ENCODE measurements at regions not wholly inside any gene's neighbourhood (a gene's known extent, or its start where the extent isn't known, plus 50 kb on each side); places are given as distances from the start of the nearest gene placed in this dataset.

DNA sequence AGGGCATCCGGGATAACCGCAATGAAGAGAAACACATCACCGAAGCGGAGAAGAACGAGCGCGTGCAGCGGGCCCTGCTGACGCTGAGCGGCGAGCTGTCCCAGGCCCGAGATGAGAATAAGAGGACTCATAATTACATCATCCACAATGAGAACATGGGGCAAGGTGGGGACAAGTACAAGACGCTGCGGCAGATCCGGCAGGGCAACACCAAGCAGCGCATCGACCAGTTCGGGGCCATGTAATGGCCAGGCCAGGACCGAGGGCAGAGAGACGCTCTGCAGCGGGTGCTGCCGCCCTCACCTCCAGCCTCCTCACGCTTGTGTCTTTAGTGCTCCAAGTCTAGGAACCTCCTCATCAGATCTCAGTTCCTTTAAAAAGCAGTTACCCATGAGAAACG, 863.7 kb upstream of the ALCAM start:
- ATAC-seq = no peak
- DNase-seq = no peak

DNA sequence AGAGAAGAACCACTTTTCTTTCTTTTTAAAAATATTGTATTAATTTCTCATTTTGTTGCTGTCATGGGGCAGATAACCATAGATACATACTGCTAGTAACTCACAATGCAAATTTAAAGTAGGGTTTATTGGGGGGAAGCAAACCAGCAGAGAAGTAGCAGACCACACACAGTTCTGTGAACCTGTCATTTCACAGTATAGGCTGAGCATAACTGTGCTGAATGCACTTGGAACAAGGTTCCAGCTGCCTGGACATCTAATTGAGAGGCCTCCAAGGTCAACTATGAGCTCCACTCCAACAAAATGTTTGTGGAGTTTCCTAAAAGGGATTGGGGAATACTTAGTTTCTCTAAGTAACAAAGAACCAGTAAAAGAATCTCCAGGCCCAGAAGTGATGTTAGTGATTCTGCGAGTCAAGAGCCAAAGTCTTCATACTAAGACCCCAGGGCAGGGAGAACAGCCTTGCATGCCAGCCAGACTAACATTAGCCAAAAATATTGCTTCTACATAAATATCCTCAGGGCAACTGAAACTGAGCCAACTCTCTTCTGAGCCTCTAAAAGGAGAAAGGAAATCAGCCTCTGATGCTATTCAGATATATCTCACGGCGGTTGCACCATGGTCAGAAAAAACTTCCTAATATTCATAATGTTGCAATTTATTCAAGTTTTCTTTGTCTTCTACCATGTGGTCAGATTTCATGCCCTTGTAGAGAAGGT, 856.4 kb upstream of the ALCAM start:
- ATAC-seq (no peak), DNase-seq (no peak)

DNA sequence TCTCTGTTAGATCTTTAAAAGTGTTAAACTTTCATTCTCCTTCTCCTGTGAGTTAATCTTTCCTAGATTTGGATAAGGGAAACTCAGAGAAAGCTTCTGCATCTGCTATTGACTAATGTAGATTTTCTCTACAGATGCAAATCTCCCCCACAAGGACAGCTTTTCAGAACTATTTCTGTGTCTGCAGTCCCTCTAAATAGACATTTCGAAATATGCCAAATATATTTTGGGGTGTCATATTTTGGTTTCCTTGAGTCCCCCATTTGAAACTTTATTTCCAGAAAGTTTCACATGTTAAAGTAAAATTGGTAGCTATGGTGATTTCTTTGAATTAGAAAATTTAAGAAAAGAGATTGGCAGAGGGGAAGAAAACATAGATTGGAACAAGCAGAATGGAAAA, 852.3 kb upstream of the ALCAM start:
- DNase-seq (no peak), ATAC-seq (no peak)

GRCh38 chr3:104514776-104515175, 851.9 kb upstream of the ALCAM start:
- no peak for ATAC-seq
- DNase-seq = no peak

GRCh38 chr3:104519068-104519467, 847.6 kb upstream of the ALCAM start:
- ATAC-seq = no peak
- no peak for DNase-seq

DNA sequence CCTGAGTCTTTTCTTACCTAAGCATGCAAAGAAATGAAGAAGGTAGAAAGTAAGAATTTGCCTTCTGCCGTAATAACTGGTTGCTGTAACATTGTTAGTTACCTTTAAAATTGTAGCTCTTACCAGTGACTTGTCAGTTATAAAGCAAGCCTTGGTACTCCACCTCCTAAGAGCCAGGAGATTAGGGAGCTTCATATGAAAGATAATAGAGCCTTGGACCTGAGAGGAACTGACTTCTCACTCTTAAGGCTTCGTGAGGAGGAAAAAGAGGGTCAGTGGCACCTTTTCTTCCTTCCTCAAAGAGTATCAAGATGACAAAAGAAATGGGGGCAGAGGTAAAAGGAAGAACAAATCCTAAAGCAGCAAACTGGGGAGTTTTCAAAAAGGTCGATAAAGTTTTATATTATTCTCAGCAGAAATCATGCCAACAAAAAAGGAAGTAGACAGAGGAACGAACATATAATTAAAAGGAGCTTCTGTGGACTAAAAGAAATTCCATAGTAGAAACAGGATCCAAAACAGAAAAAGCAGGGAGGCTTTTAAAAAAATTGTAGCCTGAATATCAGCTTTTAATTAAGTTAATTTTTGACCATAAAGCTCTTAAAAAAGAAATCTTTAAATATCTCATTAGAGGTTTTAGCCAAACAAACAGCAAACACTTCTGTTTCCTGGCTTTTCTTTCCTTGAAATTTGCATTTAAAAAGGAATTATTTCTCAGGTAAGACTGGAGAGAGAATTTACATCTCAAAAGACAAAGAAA, 847.1 kb upstream of the ALCAM start:
- ATAC-seq (no peak), DNase-seq (no peak)

DNA sequence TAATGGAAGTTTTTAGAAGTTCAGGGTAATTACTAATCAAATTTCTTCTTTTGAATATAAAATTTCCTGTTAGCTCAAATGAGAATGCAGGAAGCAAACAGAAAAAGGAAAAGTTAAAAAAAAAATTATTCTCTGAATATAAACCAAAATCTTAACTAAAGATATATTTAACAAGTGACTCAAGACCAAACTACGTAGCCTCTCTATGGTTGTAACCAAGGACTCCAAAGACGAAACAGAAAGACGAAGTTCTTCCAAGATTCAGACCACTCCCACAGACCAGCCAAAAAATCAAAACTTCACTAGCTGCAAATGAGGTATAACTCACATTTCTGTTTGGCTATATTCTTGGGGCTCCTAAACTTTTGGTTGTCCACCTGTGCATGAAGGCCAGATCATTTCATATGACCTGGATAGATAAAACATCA, 846.5 kb upstream of the ALCAM start:
- ATAC-seq (no peak), DNase-seq (no peak)

DNA sequence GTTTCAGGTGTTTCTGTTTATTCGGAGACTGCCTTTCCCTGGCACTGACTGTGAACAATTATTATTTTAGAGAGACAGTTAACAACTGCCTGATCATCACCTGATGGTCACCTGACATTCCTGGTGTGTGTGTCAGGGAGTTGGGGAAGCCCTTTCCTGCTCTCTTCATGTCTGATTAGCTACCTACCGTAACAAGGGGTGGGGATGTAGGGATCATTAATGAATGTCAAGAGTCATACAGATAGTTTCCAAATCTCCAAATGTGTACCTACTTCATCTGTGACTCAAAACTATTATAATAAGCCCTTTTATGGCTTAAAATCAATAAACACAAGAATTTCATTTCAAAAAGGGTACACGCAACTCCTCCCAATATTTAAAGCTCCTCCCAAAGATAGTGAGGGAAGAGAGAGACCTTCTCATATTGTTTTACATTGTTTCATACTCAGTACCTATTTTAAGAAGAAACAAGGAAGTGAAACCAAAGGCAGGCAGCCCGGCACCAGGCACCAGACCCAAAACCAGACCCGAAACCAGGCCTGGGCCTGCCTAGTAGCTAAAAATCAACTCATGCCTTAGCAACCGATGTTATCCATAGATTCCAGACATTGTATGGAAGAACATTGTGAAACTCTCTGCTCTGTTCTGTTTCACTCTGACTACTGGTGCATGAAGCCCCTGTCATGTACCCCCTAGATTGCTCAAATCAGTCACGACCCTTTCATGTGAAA, 844.9 kb upstream of the ALCAM start:
- ATAC-seq = no peak
- no peak for DNase-seq

- DNase-seq (no peak), ATAC-seq (no peak)
Observed at GRCh38 chr3:104523136-104523535, 843.6 kb upstream of the ALCAM start.

GRCh38 chr3:104526901-104527401, 839.8 kb upstream of the ALCAM start:
- ATAC-seq = no peak

GRCh38 chr3:104530934-104531333, 835.8 kb upstream of the ALCAM start:
- DNase-seq = no peak
- ATAC-seq = peak; percentile 32

More at GRCh38 chr3:104526901-104527401, 839.8 kb upstream of the ALCAM start:
- no peak for DNase-seq

GRCh38 chr3:104536715-104537114, 830.0 kb upstream of the ALCAM start:
- DNase-seq (no peak), ATAC-seq (no peak)

DNA sequence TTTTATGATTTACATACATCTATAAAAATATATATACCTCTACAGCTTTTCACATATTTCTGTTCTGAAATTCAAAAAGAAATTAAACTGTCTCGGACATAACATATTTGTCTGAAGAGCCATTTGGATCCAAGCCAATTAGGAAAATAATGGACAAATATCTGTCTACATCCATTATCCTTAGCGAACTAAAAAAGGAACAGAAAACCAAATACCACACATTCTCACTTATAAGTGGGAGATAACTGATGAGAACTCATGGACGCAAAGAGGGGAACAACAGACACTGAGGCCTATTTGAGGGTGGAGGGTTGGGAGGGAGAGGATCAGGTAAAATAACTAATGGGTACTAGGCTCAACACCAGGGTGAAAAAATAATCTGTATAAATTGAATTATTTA, 829.4 kb upstream of the ALCAM start:
- ATAC-seq (no peak), DNase-seq (no peak)

DNA sequence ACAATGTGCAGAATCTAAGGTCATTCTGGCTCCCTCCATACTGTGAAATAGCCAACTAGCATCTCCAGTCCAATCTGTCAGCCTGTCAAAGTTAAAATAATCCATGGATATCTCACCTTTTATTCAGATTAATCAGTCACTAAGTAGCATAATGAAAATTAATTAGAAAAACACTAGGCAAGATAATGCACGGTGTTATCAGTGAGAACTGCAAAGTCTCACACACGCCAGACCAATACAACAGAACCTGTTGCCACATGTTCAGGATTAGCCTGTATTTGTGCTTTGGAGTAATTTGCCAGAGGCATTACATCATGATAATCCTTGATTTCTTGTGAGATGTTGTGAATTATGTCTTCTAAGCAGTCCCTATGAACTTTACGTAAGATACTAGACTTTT, 820.4 kb upstream of the ALCAM start:
- ATAC-seq (no peak), DNase-seq (no peak)

- ATAC-seq = no peak
- DNase-seq = no peak
Observed at GRCh38 chr3:104547031-104547430, 819.7 kb upstream of the ALCAM start.

GRCh38 chr3:104548401-104548800, 818.3 kb upstream of the ALCAM start:
- ATAC-seq = no peak
- DNase-seq = no peak

DNA sequence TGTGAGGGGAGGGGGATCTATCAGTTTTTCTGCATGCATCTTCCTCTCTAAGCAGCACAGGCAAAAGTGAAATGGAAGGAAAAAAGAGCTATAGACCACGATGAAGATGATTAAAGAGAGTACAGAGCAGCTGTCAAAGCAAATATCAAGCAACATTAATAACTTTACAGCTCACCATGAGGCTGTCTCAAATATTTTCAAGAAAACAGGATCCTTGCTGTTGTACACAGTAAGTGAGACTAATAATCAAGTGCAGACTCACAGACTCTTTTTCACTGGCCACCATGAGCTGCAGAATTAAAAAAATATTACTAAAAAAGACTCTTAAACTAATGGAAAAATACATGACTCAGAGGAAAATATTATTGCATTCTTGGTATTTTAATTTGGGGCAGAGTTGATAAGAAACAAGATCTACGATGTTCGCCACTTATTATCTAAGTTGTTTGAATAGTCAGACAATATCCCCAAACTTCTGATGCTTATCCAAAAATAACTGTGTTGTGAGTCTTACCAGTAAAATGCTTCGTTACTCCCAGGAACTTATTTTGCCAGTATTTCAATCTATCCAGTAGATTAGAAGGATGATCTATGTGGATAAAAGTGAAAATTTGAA, 817.5 kb upstream of the ALCAM start:
- DNase-seq (no peak), ATAC-seq (no peak)

DNA sequence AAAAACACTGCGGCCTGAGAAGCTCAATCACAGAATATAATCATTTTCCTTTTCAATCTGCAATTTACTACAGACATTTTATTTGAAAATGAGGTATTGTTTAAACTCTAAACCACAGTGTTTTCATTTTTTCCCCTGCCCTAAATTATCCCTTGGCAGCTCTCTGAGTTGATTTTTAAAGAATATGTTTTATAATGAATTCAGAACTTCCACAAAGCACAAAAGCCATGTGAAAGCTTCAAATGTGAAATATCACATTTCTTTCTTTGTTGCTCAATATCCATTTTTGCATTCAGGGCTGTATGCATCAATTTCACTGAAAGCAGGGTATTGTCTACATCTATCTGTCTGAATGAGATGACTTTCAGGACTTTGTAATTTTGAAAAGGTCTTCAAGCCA, 813.6 kb upstream of the ALCAM start:
- ATAC-seq (no peak), DNase-seq (no peak)

GRCh38 chr3:104554425-104554824, 812.3 kb upstream of the ALCAM start:
- DNase-seq = no peak
- ATAC-seq = peak; percentile 23

- no peak for DNase-seq
- ATAC-seq = no peak
Observed at GRCh38 chr3:104555728-104556127, 811.0 kb upstream of the ALCAM start.

- DNase-seq (no peak), ATAC-seq (no peak)
Observed at GRCh38 chr3:104556372-104557078, 810.2 kb upstream of the ALCAM start.

DNA sequence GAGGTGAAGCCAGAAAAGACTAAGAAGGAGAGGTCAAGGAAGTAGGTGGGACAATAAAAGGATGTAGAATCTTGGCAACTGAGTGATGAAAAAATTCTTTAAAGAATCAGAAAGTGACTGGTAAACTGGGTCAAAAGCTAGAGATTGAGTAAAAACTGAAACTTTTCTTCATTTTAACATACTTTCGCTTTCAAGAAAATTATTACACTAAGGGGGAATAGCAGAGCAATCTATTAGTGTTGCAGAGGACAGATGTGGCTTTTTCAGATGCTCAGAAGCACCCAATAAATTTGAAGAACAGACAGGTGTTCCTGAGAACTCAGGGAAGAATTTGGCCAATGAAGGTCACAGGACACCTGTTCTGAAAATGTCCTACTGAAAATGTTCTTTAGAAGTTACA, 805.4 kb upstream of the ALCAM start:
- DNase-seq (no peak), ATAC-seq (no peak)
